AG10803 (cell line): ENCODE measurements at regions not wholly inside any gene's neighbourhood (a gene's known extent, or its start where the extent isn't known, plus 50 kb on each side); places are given as distances from the start of the nearest gene placed in this dataset.

Experiments used
- DNase-seq: peaks from one replicate; pipeline ENCODE4 v3.0.0; 2010; ENCODE audit warnings: low read depth
- H3K4me3 ChIP-seq: 2 replicates; pipeline ENCODE4 v1.5.1; 2011; ENCODE audit warnings: mild to moderate bottlenecking, low read length, control low read depth
- CTCF ChIP-seq: conservative IDR thresholded peaks from 2 replicates; pipeline ENCODE4 v1.5.1; 2011; ENCODE audit warnings: mild to moderate bottlenecking, low read length, control low read depth, inconsistent platforms

- DNase-seq, result no peak
These were observed 1172.6 kb upstream of the AMELY start for GRCh38 chrY:8084192-8084591.

GRCh38 chrY:8081151-8081550 is 1169.6 kb upstream of the AMELY start:
- DNase-seq, result no peak
- H3K4me3 ChIP-seq, result no peak overlapping the region
- no peak for TF ChIP-seq CTCF

More at GRCh38 chrY:8084192-8084591, 1172.6 kb upstream of the AMELY start:
- no peak for TF ChIP-seq CTCF
- H3K4me3 ChIP-seq, result no peak overlapping the region

GRCh38 chrY:8065220-8065619 is 1153.7 kb upstream of the AMELY start:
- no peak for DNase-seq
- no peak for TF ChIP-seq CTCF
- no peak overlapping the region for H3K4me3 ChIP-seq

- no peak for TF ChIP-seq CTCF
- no peak overlapping the region for H3K4me3 ChIP-seq
- DNase-seq, result no peak
These were observed 1152.9 kb upstream of the AMELY start for GRCh38 chrY:8064500-8064899.

GRCh38 chrY:8063973-8064372 is 1152.4 kb upstream of the AMELY start:
- TF ChIP-seq CTCF, result no peak
- no peak overlapping the region for H3K4me3 ChIP-seq
- DNase-seq, result no peak

- no peak for TF ChIP-seq CTCF
These were observed 1147.1 kb upstream of the AMELY start for GRCh38 chrY:8058613-8059012.

GRCh38 chrY:8051340-8051739 is 1139.8 kb upstream of the AMELY start:
- no peak overlapping the region for H3K4me3 ChIP-seq
- no peak for TF ChIP-seq CTCF
- DNase-seq, result no peak

More at GRCh38 chrY:8058613-8059012, 1147.1 kb upstream of the AMELY start:
- H3K4me3 ChIP-seq, result no peak overlapping the region
- DNase-seq, result no peak
